GM12892 (cell line): ENCODE measurements at regions not wholly inside any gene's neighbourhood (a gene's known extent, or its start where the extent isn't known, plus 50 kb on each side); places are given as distances from the start of the nearest gene placed in this dataset.

Experiments used
- DNase-seq: peaks from one replicate; pipeline ENCODE4 v3.0.0; 2011; ENCODE audit not compliant: insufficient read length
- FAIRE-seq: peaks from 2 replicates; lab custom pipeline; 2011; peaks lifted over from hg19 to GRCh38; lab: Jason Lieb, UNC
- POLR2A ChIP-seq: IDR thresholded peaks from 2 replicates; pipeline ENCODE4 v1.6.1; 2011; ENCODE audit warnings: low read depth, low read length, control low read depth
- POLR2AphosphoS5 ChIP-seq: IDR thresholded peaks from 2 replicates; pipeline ENCODE4 v1.6.1; 2011; ENCODE audit warnings: low read depth, low read length, control low read depth
- TAF1 ChIP-seq: IDR thresholded peaks from 2 replicates; pipeline ENCODE4 v1.6.1; 2011; ENCODE audit warnings: low read depth, mild to moderate bottlenecking, control low read depth, low read length, borderline replicate concordance

- DNase-seq (no peak), FAIRE-seq (no peak)
- TF ChIP-seq POLR2AphosphoS5 (no peak), TAF1 (no peak), POLR2A (no peak)
Observed at GRCh38 chr7:96418581-96418980, 96.7 kb upstream of the SLC25A13 start.

- no peak for TF ChIP-seq POLR2AphosphoS5
- TF ChIP-seq POLR2A, result no peak
- TF ChIP-seq TAF1, result no peak
- no peak for DNase-seq
- no peak for FAIRE-seq
Observed at GRCh38 chr7:96417784-96418183, 95.9 kb upstream of the SLC25A13 start.

- TF ChIP-seq POLR2AphosphoS5 (no peak), POLR2A (no peak), TAF1 (no peak)
- FAIRE-seq (no peak), DNase-seq (no peak)
Observed at GRCh38 chr7:96416599-96416998, 94.7 kb upstream of the SLC25A13 start.

GRCh38 chr7:96416116-96416515, 94.2 kb upstream of the SLC25A13 start:
- TF ChIP-seq POLR2A (no peak), TAF1 (no peak), POLR2AphosphoS5 (no peak)
- FAIRE-seq (no peak), DNase-seq (no peak)

- no peak for TF ChIP-seq TAF1
- no peak for TF ChIP-seq POLR2A
- TF ChIP-seq POLR2AphosphoS5, result no peak
- DNase-seq, result no peak
- no peak for FAIRE-seq
Observed at GRCh38 chr7:96415293-96415940, 93.5 kb upstream of the SLC25A13 start.

- DNase-seq, result no peak
- FAIRE-seq, result peak; percentile 67
- TF ChIP-seq POLR2A, result no peak
- TF ChIP-seq TAF1, result no peak
- TF ChIP-seq POLR2AphosphoS5, result no peak
Observed at GRCh38 chr7:96414931-96415292, 93.0 kb upstream of the SLC25A13 start.

GRCh38 chr7:96410126-96410839, 88.4 kb upstream of the SLC25A13 start:
- FAIRE-seq (no peak), DNase-seq (no peak)
- TF ChIP-seq POLR2AphosphoS5, result no peak
- TF ChIP-seq POLR2A, result no peak
- TF ChIP-seq TAF1, result no peak

GRCh38 chr7:96408881-96409280, 87.0 kb upstream of the SLC25A13 start:
- TF ChIP-seq POLR2A (no peak), POLR2AphosphoS5 (no peak), TAF1 (no peak)
- no peak for DNase-seq
- no peak for FAIRE-seq

- FAIRE-seq (no peak), DNase-seq (no peak)
- TF ChIP-seq POLR2A (no peak), POLR2AphosphoS5 (no peak), TAF1 (no peak)
Observed at GRCh38 chr7:96407427-96407826, 85.5 kb upstream of the SLC25A13 start.

- no peak for TF ChIP-seq TAF1
- no peak for TF ChIP-seq POLR2AphosphoS5
- no peak for TF ChIP-seq POLR2A
- DNase-seq, result no peak
- FAIRE-seq, result no peak
Observed at GRCh38 chr7:96402913-96403312, 81.0 kb upstream of the SLC25A13 start.

- TF ChIP-seq POLR2A (no peak), POLR2AphosphoS5 (no peak), TAF1 (no peak)
- FAIRE-seq (no peak), DNase-seq (no peak)
Observed at GRCh38 chr7:96401200-96401599, 79.3 kb upstream of the SLC25A13 start.

GRCh38 chr7:96400518-96400917, 78.6 kb upstream of the SLC25A13 start:
- DNase-seq (no peak), FAIRE-seq (no peak)
- TF ChIP-seq POLR2A (no peak), TAF1 (no peak), POLR2AphosphoS5 (no peak)
